ENCODE measurements at regions not wholly inside any gene's neighbourhood (a gene's known extent, or its start where the extent isn't known, plus 50 kb on each side); places are given as distances from the start of the nearest gene placed in this dataset.

- no peak overlapping the region for H4K5ac ChIP-seq (ENCODE audit: insufficient read length, low read depth, low read length)
- H4K91ac ChIP-seq (replicated peaks; ENCODE audit: insufficient read length, low read length), result no peak overlapping the region
- no peaks in the 10 kb centered on the region for H4K20me1 ChIP-seq (replicated peaks in 1 of 2; ENCODE audit: control insufficient read depth in 1 of 2, insufficient read depth in 2 of 2, low read length in 2 of 2)
- no peak overlapping the region; the same call in 1 of the 2 replicates for H2BK15ac ChIP-seq (ENCODE audit: low read length)
- H3K4me1 ChIP-seq (replicated peaks in 1 of 4; ENCODE audit: control insufficient read depth in 3 of 4, insufficient read depth in 4 of 4, low read length in 3 of 4), result peaks cover 0 to 4% (median 2%) of the 10 kb centered on the region in 4 experiments; a peak in 1 of 7 replicates
- no peaks in the 10 kb centered on the region for H3K79me2 ChIP-seq (ENCODE audit: control insufficient read depth in 1 of 2, insufficient read depth in 2 of 2, low read length in 2 of 2)
- CTCF ChIA-PET (ENCODE audit: partially characterized antibody), result interaction anchor here (0.8 to 1.4 kb wide), 4 partner anchors 16 to 156 kb away, joined by 3 to 4 read pairs (median 4); no protein-coding TSS in a partner anchor
- H3K4me3 ChIP-seq (ENCODE audit: extremely low read depth in 1 of 4, insufficient read depth in 2 of 4, low read depth in 3 of 4, low read length in 4 of 4), result no peak overlapping the region
- H3K27me3 ChIP-seq (replicated peaks in 1 of 4; ENCODE audit: control insufficient read depth in 3 of 4, extremely low read depth in 1 of 4, insufficient read depth in 3 of 4, low read length in 3 of 4), result no peaks in the 10 kb centered on the region
- no peak overlapping the region for H3K4me2 ChIP-seq (ENCODE audit: insufficient read depth in 1 of 2, low read depth in 2 of 2, low read length in 2 of 2)
- no peak overlapping the region for H2BK120ac ChIP-seq (replicated peaks; ENCODE audit: low read depth, low read length)
- H3K36me3 ChIP-seq (ENCODE audit: control insufficient read depth in 2 of 4, insufficient read depth in 4 of 4, low read length in 3 of 4), result no peaks in the 10 kb centered on the region
- POLR2A ChIA-PET (ENCODE audit: partially characterized antibody), result no interaction called here
- no peak overlapping the region for H2AK5ac ChIP-seq (ENCODE audit: low read depth, low read length)
- WGBS, 2 experiments (ENCODE audit: extremely low coverage in 1 of 2, insufficient coverage in 1 of 2, insufficient read length in 1 of 2, insufficient replicate concordance in 2 of 2, low coverage in 1 of 2, low lambda C conversion rate in 2 of 2, missing lambda C conversion rate in 1 of 2), result 84% methylated on average over 10 of the region's 10 CpGs; no CpG with 5 or more reads in 1 of the 2 experiments
- H3K4ac ChIP-seq (replicated peaks; ENCODE audit: insufficient read length, low read depth, low read length), result no peak overlapping the region
- no peak overlapping the region for H3K18ac ChIP-seq (ENCODE audit: extremely low read depth, low read length)
- FAIRE-seq, result no peak
- H3K79me1 ChIP-seq (ENCODE audit: low read depth, low read length), result no peaks in the 10 kb centered on the region
- H2BK12ac ChIP-seq (ENCODE audit: low read depth, low read length), result no peak overlapping the region
- H4K8ac ChIP-seq (ENCODE audit: extremely low read depth, insufficient read depth, low read length), result no peak overlapping the region
- H2BK20ac ChIP-seq (ENCODE audit: low read length), result peak overlapping the region; percentile 25; the same call in 1 of the 2 replicates
- H3K9me3 ChIP-seq (ENCODE audit: insufficient read depth in 2 of 2, low read depth in 1 of 2, low read length in 1 of 2), result peaks cover 0 to 3% of the 10 kb centered on the region in 2 experiments; a peak in 3 of 4 replicates
- H2AFZ ChIP-seq (ENCODE audit: low read length), result no peak overlapping the region
- no peak overlapping the region for H3K14ac ChIP-seq (ENCODE audit: insufficient read length)
- H3K9ac ChIP-seq (replicated peaks in 1 of 4; ENCODE audit: extremely low read depth in 1 of 4, low read depth in 3 of 4, low read length in 3 of 4), result no peak overlapping the region
- no peak overlapping the region for H3K23ac ChIP-seq (ENCODE audit: insufficient read length)
- H2BK5ac ChIP-seq (ENCODE audit: low read depth, low read length), result no peak overlapping the region
- H3K56ac ChIP-seq (replicated peaks; ENCODE audit: insufficient read length, low read depth, low read length), result no peak overlapping the region
- no peak for DNase-seq (ENCODE audit: low read depth in 1 of 2, low spot score in 2 of 2)
- no peak overlapping the region for H3K27ac ChIP-seq (ENCODE audit: low read depth, low read length)
- H3K23me2 ChIP-seq (ENCODE audit: low read depth, low read length), result no peaks in the 10 kb centered on the region
- no peak for TF ChIP-seq SIX5 (IDR thresholded peaks at IDR 0.05; ENCODE audit: low read depth, low read length)
- TF ChIP-seq HDAC2 (IDR thresholded peaks at IDR 0.05; ENCODE audit: borderline replicate concordance in 1 of 2, low read depth in 2 of 2, low read length in 2 of 2), result no peak
- no peak for TF ChIP-seq TAF1 (IDR thresholded peaks at IDR 0.05; ENCODE audit: low read depth, low read length)
- no peak for TF ChIP-seq RAD21 (IDR thresholded peaks at IDR 0.05 in 1 of 2, conservative IDR thresholded peaks at IDR 0.05 in 1 of 2; ENCODE audit: low read depth in 2 of 2, low read length in 2 of 2)
- no peak for TF ChIP-seq CTBP2 (IDR thresholded peaks at IDR 0.05; ENCODE audit: borderline replicate concordance, insufficient read depth, insufficient read length, low read length)
- TF ChIP-seq NANOG (IDR thresholded peaks at IDR 0.05; ENCODE audit: insufficient read depth, low read depth, low read length, poor library complexity, severe bottlenecking), result no peak
- no peak for TF ChIP-seq TBP (IDR thresholded peaks at IDR 0.05; ENCODE audit: low read depth, low read length)
- no peak for TF ChIP-seq CBX8 (IDR thresholded peaks at IDR 0.05; ENCODE audit: borderline replicate concordance, low read depth, low read length)
- TF ChIP-seq, protein P1, sequence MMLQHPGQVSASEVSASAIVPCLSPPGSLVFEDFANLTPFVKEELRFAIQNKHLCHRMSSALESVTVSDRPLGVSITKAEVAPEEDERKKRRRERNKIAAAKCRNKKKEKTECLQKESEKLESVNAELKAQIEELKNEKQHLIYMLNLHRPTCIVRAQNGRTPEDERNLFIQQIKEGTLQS (IDR thresholded peaks at IDR 0.05; ENCODE audit: insufficient read depth, low read depth, low read length), result no peak
- no peak for TF ChIP-seq POLR2AphosphoS5 (IDR thresholded peaks at IDR 0.05; ENCODE audit: low read depth, low read length)
- no peak for TF ChIP-seq NRF1 (IDR thresholded peaks at IDR 0.05; ENCODE audit: low read depth, low read length)
- TF ChIP-seq CEBPB (IDR thresholded peaks at IDR 0.05; ENCODE audit: low read depth, low read length), result no peak
- no peak for TF ChIP-seq SAP30 (IDR thresholded peaks at IDR 0.05; ENCODE audit: insufficient read depth, insufficient replicate concordance, low read length)
- TF ChIP-seq SP1 (IDR thresholded peaks at IDR 0.05; ENCODE audit: low read depth, low read length), result no peak
Measured at GRCh38 chr16:74070237-74070636, 226.4 kb upstream of the PSMD7 start.

All from H1 (cell line).